DMS53 (cell line): ENCODE measurements at regions not wholly inside any gene's neighbourhood (a gene's known extent, or its start where the extent isn't known, plus 50 kb on each side); places are given as distances from the start of the nearest gene placed in this dataset.
"Not testable (repeated sequence)": the region's sequence is repeated elsewhere in the genome, so short reads cannot be mapped to it uniquely, and the experiment has no call there.

Experiments used
- DNase-seq: peaks from one replicate; lab custom pipeline; 2025; lab: John Stamatoyannopoulos, UW

- DNase-seq: not testable (repeated sequence)
These were observed 72.7 kb upstream of the NPIPB12 start for GRCh38 chr16:29578898-29579297.

GRCh38 chr16:29581764-29582163 is 75.6 kb upstream of the NPIPB12 start:
- DNase-seq: not testable (repeated sequence)

GRCh38 chr16:29591919-29592318 is 71.1 kb upstream of the SPN start:
- DNase-seq: not testable (repeated sequence)

GRCh38 chr16:29594269-29594925 is 68.7 kb upstream of the SPN start:
- DNase-seq: peak; percentile 74

GRCh38 chr16:29594926-29595838 is 67.9 kb upstream of the SPN start:
- DNase-seq: peak; percentile 91

GRCh38 chr16:29597030-29597429 is 66.0 kb upstream of the SPN start:
- not testable (repeated sequence) for DNase-seq

- DNase-seq: not testable (repeated sequence)
These were observed 62.7 kb upstream of the SPN start for GRCh38 chr16:29600111-29601000.

- DNase-seq: peak; percentile 14
These were observed 60.8 kb upstream of the SPN start for GRCh38 chr16:29602247-29602625.

- DNase-seq: not testable (repeated sequence)
These were observed 60.4 kb upstream of the SPN start for GRCh38 chr16:29602683-29603088.

- peak; percentile 17 for DNase-seq
These were observed 58.2 kb upstream of the SPN start for GRCh38 chr16:29604631-29605549.

GRCh38 chr16:29605593-29606205 is 57.3 kb upstream of the SPN start:
- not testable (repeated sequence) for DNase-seq

GRCh38 chr16:29606669-29607427 is 56.2 kb upstream of the SPN start:
- DNase-seq: not testable (repeated sequence)

GRCh38 chr16:29607428-29607823 is 55.6 kb upstream of the SPN start:
- DNase-seq: not testable (repeated sequence)

- peak; percentile 45 for DNase-seq
These were observed 50.4 kb upstream of the SPN start for GRCh38 chr16:29612381-29613306.
